Smooth muscle cell (in vitro differentiated cells): ENCODE measurements at regions not wholly inside any gene's neighbourhood (a gene's known extent, or its start where the extent isn't known, plus 50 kb on each side); places are given as distances from the start of the nearest gene placed in this dataset.
A peak's percentile ranks its signal among the peaks of the same experiment; 100 is the strongest.

Experiments
- DNase-seq: peaks from one replicate; lab custom pipeline; 2025; ENCODE audit not compliant: unreplicated experiment; lab: John Stamatoyannopoulos, UW
- H2AFZ ChIP-seq: fragments of 200-600 bp; sonication (generic); 2 replicates; pipeline ENCODE4 v1.6.0; 2016; ENCODE audit warnings: antibody characterized with exemption, low read depth, mild to moderate bottlenecking
- H3F3A ChIP-seq: fragments of 200-600 bp; sonication (generic); 2 replicates; pipeline ENCODE4 v1.6.0; 2017; ENCODE audit warnings: antibody characterized with exemption, low read depth
- H3K27ac ChIP-seq: fragments of 200-600 bp; sonication (generic); 2 replicates; pipeline ENCODE4 v1.5.1; 2016; ENCODE audit warnings: low read depth, mild to moderate bottlenecking
- H3K27me3 ChIP-seq: fragments of 200-600 bp; sonication (generic); 2 replicates; pipeline ENCODE4 v1.6.1; 2016; ENCODE audit warnings: low read depth, mild to moderate bottlenecking
- H3K36me3 ChIP-seq: fragments of 200-600 bp; sonication (generic); 2 replicates; pipeline ENCODE4 v1.5.1; 2016; ENCODE audit warnings: low read depth
- H3K4me1 ChIP-seq: fragments of 200-600 bp; sonication (generic); 2 replicates; pipeline ENCODE4 v1.5.1; 2016; ENCODE audit warnings: low read depth
- H3K4me2 ChIP-seq: fragments of 200-600 bp; sonication (generic); 2 replicates; pipeline ENCODE4 v1.6.0; 2016; ENCODE audit warnings: mild to moderate bottlenecking
- H3K4me3 ChIP-seq: fragments of 200-600 bp; sonication (generic); 2 replicates; pipeline ENCODE4 v1.5.1; 2016; ENCODE audit warnings: mild to moderate bottlenecking
- H3K79me2 ChIP-seq: fragments of 200-600 bp; sonication (generic); 2 replicates; pipeline ENCODE4 v1.6.0; 2016; ENCODE audit warnings: low read depth, mild to moderate bottlenecking
- H3K9ac ChIP-seq: fragments of 200-600 bp; sonication (generic); 2 replicates; pipeline ENCODE4 v1.6.0; 2016; ENCODE audit warnings: low read depth
- H3K9me3 ChIP-seq: fragments of 200-600 bp; sonication (generic); replicated peaks from 2 replicates; pipeline ENCODE4 v1.5.1; 2016; ENCODE audit warnings: low read depth
- H4K20me1 ChIP-seq: fragments of 200-600 bp; sonication (generic); 2 replicates; pipeline ENCODE4 v1.6.0; 2016; ENCODE audit warnings: low read depth
- WGBS: methylation state at CpG from one replicate; pipeline ENCODE4 v1.1.7; 2016; ENCODE audit warnings: low lambda C conversion rate; 5-methylcytosine and 5-hydroxymethylcytosine counted together
- TF ChIP-seq, protein P1 (sequence below): fragments of 200-600 bp; sonication (generic); IDR thresholded peaks from 2 replicates; pipeline ENCODE4 v1.5.1; 2017; ENCODE audit warnings: borderline replicate concordance, mild to moderate bottlenecking, antibody characterized with exemption; ENCODE audit not compliant: insufficient read depth, poor library complexity, severe bottlenecking

GRCh38 chr4:71181332-71181731 lies 157.5 kb upstream of the SLC4A4 start:
- TF ChIP-seq, protein P1, sequence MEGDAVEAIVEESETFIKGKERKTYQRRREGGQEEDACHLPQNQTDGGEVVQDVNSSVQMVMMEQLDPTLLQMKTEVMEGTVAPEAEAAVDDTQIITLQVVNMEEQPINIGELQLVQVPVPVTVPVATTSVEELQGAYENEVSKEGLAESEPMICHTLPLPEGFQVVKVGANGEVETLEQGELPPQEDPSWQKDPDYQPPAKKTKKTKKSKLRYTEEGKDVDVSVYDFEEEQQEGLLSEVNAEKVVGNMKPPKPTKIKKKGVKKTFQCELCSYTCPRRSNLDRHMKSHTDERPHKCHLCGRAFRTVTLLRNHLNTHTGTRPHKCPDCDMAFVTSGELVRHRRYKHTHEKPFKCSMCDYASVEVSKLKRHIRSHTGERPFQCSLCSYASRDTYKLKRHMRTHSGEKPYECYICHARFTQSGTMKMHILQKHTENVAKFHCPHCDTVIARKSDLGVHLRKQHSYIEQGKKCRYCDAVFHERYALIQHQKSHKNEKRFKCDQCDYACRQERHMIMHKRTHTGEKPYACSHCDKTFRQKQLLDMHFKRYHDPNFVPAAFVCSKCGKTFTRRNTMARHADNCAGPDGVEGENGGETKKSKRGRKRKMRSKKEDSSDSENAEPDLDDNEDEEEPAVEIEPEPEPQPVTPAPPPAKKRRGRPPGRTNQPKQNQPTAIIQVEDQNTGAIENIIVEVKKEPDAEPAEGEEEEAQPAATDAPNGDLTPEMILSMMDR, result no peak
- no peak for DNase-seq
- H3K27ac ChIP-seq, result no peak overlapping the region
- H3K27me3 ChIP-seq, result peaks cover 9% of the 10 kb centered on the region
- no peaks in the 10 kb centered on the region for H3K36me3 ChIP-seq
- no peak overlapping the region for H2AFZ ChIP-seq
- H3K9me3 ChIP-seq, result no peaks in the 10 kb centered on the region
- H4K20me1 ChIP-seq, result no peaks in the 10 kb centered on the region
- no peaks in the 10 kb centered on the region for H3K79me2 ChIP-seq
- H3K9ac ChIP-seq, result no peak overlapping the region
- no peaks in the 10 kb centered on the region for H3F3A ChIP-seq
- H3K4me3 ChIP-seq, result no peak overlapping the region
- no peak overlapping the region for H3K4me2 ChIP-seq
- H3K4me1 ChIP-seq, result no peaks in the 10 kb centered on the region
- WGBS, result 97% methylated on average over 1 of the region's 1 CpG

DNA sequence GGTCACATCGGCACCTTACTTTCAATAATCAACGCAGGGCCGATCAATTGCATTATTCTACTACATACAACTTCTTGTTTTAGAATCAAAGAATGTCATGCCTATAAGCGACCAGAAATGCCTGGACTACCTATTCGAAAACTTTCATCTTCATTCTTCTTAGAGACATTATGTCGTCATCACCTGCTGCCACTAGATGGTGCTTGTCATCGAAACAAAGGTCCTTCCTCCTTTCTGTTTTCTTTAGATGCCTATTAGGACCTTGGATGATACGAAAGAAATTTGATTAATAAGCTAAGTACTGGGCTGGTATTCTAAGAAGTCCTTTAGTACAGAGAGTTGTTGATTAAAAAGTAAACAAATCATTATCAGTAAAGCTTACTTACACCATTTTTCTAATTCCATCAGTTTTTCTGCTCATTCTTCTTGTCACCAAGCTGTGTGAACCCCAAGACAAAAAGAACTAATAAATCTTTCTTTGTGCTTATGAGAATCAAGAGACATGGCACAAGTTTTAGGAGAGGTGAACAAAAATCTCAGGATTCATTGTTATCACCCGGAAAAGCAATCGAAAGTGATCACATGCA lies 154.5 kb upstream of the SLC4A4 start:
- Histone ChIP-seq H3K4me2 (no peak overlapping the region), H3K27me3 (peaks cover 16% of the 10 kb centered on the region), H3K36me3 (no peaks in the 10 kb centered on the region), H3K4me1 (no peaks in the 10 kb centered on the region), H3F3A (peaks cover 2% of the 10 kb centered on the region), H3K27ac (no peak overlapping the region), H4K20me1 (no peaks in the 10 kb centered on the region), H3K9ac (no peak overlapping the region), H2AFZ (no peak overlapping the region), H3K79me2 (no peaks in the 10 kb centered on the region), H3K9me3 (no peaks in the 10 kb centered on the region), H3K4me3 (no peak overlapping the region)
- TF ChIP-seq, protein P1, result peak; percentile 55
- 44% methylated on average over 10 of the region's 10 CpGs for WGBS
- no peak for DNase-seq

DNA sequence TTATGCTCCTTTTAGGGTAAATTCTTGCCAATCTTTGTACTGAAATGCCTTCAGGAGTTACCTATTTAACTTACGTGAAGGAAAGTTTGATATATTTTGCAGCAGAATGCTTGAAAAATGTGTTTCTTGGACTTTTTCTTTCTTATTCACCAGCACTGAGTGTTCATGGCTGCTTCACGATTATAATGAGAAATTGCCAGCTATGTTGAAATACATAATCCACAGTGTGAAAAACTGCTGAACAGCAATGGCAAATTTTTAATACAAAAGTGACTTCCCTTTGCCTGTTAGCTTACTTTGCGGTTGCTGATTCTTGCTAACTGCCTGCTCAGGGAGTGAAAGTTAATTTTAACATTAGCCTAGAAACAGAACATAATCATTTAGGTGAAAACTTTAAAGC lies 153.8 kb upstream of the SLC4A4 start:
- H3K4me2 ChIP-seq, result no peak overlapping the region
- DNase-seq, result no peak
- H3K79me2 ChIP-seq, result no peaks in the 10 kb centered on the region
- no peaks in the 10 kb centered on the region for H3K36me3 ChIP-seq
- no peaks in the 10 kb centered on the region for H4K20me1 ChIP-seq
- H2AFZ ChIP-seq, result no peak overlapping the region
- 88% methylated on average over 3 of the region's 3 CpGs for WGBS
- H3F3A ChIP-seq, result peaks cover 2% of the 10 kb centered on the region
- H3K4me1 ChIP-seq, result no peaks in the 10 kb centered on the region
- no peaks in the 10 kb centered on the region for H3K9me3 ChIP-seq
- TF ChIP-seq, protein P1, result no peak
- no peak overlapping the region for H3K4me3 ChIP-seq
- H3K27ac ChIP-seq, result no peak overlapping the region
- H3K9ac ChIP-seq, result no peak overlapping the region
- H3K27me3 ChIP-seq, result peaks cover 16% of the 10 kb centered on the region

GRCh38 chr4:71186257-71186565 lies 152.6 kb upstream of the SLC4A4 start:
- no peaks in the 10 kb centered on the region for H4K20me1 ChIP-seq
- H3K9me3 ChIP-seq, result no peaks in the 10 kb centered on the region
- peak overlapping the region; percentile 79 for H3K4me3 ChIP-seq
- H3K9ac ChIP-seq, result no peak overlapping the region
- TF ChIP-seq, protein P1, result no peak
- H3K27ac ChIP-seq, result no peak overlapping the region
- H3K4me1 ChIP-seq, result no peaks in the 10 kb centered on the region
- 6% methylated on average over 11 of the region's 11 CpGs for WGBS
- H3F3A ChIP-seq, result peaks cover 2% of the 10 kb centered on the region
- peaks cover 19% of the 10 kb centered on the region for H3K27me3 ChIP-seq
- no peaks in the 10 kb centered on the region for H3K36me3 ChIP-seq
- DNase-seq, result no peak
- peak overlapping the region; percentile 92 for H3K4me2 ChIP-seq
- H2AFZ ChIP-seq, result peak overlapping the region; percentile 93
- no peaks in the 10 kb centered on the region for H3K79me2 ChIP-seq
